AG04450 (cell line): ENCODE measurements at regions not wholly inside any gene's neighbourhood (a gene's known extent, or its start where the extent isn't known, plus 50 kb on each side); places are given as distances from the start of the nearest gene placed in this dataset.

Source experiments
- CTCF ChIA-PET: fragments of 300-600, 350-600 bp; formaldehyde crosslinking; extraction: SDS; loops from one replicate; lab custom pipeline; 2022; ENCODE audit warnings: antibody characterized with exemption, inconsistent platforms; lab: Charles Lee
- POLR2A ChIA-PET: fragments of 350-600 bp; formaldehyde crosslinking; extraction: SDS; loops from one replicate; lab custom pipeline; 2021; ENCODE audit warnings: antibody characterized with exemption, inconsistent platforms; lab: Yijun Ruan, JAX
- DNase-seq: peaks from one replicate; pipeline ENCODE4 v3.0.0-alpha.2; 2011; ENCODE audit warnings: low read depth, low spot score
- H3K27ac ChIP-seq: one replicate; pipeline ENCODE4 v1.5.1; 2012; ENCODE audit warnings: low read depth, low read length, control low read depth
- H3K27me3 ChIP-seq: one replicate; pipeline ENCODE4 v1.6.0; 2012; ENCODE audit warnings: low read length; ENCODE audit not compliant: control insufficient read depth, insufficient read depth
- H3K4me3 ChIP-seq: 2 replicates; pipeline ENCODE4 v1.5.1; 2011; ENCODE audit warnings: mild to moderate bottlenecking, low read depth, low read length, control low read depth
- H3K9me3 ChIP-seq: 2 replicates; pipeline ENCODE4 v1.5.1; 2012; ENCODE audit warnings: low read length; ENCODE audit not compliant: control insufficient read depth, insufficient read depth
- TF ChIP-seq, protein P1 (sequence below): IDR thresholded peaks from 2 replicates; pipeline ENCODE4 v1.5.1; 2011; ENCODE audit warnings: low read depth, low read length, control low read depth, inconsistent platforms

DNA sequence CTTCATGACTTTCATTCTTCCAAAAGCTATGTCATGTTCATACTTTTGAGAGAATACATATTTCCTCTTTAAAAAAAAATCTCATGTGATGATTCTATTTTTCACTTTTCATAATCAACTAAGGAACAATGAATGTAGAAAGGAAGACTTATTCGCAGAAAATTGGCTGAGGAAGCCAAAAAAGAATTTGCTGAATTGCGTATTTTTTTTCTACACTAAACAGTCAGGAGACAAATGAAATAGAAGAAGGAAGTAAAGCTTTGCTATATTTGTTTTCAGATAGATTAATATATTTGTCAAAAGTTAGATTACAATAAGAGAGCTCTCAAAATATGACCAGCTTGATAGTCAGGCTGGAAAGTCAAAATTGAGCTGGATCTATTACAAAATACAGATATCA is 504.2 kb downstream of the ANXA1 start:
- TF ChIP-seq, protein P1, sequence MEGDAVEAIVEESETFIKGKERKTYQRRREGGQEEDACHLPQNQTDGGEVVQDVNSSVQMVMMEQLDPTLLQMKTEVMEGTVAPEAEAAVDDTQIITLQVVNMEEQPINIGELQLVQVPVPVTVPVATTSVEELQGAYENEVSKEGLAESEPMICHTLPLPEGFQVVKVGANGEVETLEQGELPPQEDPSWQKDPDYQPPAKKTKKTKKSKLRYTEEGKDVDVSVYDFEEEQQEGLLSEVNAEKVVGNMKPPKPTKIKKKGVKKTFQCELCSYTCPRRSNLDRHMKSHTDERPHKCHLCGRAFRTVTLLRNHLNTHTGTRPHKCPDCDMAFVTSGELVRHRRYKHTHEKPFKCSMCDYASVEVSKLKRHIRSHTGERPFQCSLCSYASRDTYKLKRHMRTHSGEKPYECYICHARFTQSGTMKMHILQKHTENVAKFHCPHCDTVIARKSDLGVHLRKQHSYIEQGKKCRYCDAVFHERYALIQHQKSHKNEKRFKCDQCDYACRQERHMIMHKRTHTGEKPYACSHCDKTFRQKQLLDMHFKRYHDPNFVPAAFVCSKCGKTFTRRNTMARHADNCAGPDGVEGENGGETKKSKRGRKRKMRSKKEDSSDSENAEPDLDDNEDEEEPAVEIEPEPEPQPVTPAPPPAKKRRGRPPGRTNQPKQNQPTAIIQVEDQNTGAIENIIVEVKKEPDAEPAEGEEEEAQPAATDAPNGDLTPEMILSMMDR: no peak
- ChIA-PET CTCF (no interaction called here), POLR2A (no interaction called here)
- no peak for DNase-seq
- H3K9me3 ChIP-seq: no peaks in the 10 kb centered on the region
- no peaks in the 10 kb centered on the region for H3K27me3 ChIP-seq
- H3K27ac ChIP-seq: no peak overlapping the region
- H3K4me3 ChIP-seq: no peak overlapping the region

DNA sequence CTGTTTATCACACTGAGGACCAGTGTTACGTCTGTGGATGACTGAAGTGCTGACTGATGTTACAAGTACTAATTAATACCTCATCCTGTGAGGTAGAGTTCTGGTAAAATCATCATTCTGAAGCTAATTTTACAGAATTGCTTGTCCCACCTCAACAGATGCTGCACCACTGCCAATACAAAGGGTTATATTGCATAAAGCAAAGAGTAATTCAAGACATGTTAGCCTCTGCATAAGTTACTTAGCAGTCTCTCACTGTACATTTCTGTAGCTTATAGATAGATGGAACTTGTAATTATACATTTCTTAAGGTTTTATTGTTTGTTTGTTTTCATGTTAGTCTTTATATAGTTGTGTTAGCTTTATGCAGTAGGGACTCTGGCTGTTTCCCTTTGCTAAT is 513.6 kb downstream of the ANXA1 start:
- DNase-seq: no peak
- no peak overlapping the region for H3K4me3 ChIP-seq
- H3K9me3 ChIP-seq: peaks cover 14% of the 10 kb centered on the region; the same call in 1 of the 2 replicates
- ChIA-PET POLR2A (no interaction called here), CTCF (no interaction called here)
- H3K27me3 ChIP-seq: no peaks in the 10 kb centered on the region
- H3K27ac ChIP-seq: no peak overlapping the region
- TF ChIP-seq, protein P1: no peak

DNA sequence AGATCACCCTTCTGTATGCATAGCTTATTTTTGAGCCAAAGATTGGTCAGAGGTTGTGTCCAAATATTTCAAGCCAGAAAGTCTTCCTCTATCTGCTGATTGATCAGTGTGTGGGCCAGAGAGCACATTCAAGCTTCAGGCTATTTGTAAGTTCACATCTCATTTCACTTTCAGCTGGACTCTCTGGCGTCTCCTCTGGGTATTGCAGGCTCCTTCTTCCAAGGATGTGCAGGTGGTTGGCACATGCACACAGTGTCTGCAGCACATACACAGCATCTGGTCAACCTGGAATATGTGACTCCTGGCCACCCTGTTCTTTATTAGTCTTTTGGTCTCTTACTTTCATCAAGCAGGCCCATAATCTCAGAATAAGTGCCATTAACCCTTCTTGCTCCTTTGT is 516.1 kb downstream of the ANXA1 start:
- peaks cover 14% of the 10 kb centered on the region; the same call in 1 of the 2 replicates for H3K9me3 ChIP-seq
- no peak overlapping the region for H3K27ac ChIP-seq
- no peaks in the 10 kb centered on the region for H3K27me3 ChIP-seq
- H3K4me3 ChIP-seq: no peak overlapping the region
- CTCF ChIA-PET: no interaction called here
- POLR2A ChIA-PET: no interaction called here
- TF ChIP-seq, protein P1: no peak
- no peak for DNase-seq

DNA sequence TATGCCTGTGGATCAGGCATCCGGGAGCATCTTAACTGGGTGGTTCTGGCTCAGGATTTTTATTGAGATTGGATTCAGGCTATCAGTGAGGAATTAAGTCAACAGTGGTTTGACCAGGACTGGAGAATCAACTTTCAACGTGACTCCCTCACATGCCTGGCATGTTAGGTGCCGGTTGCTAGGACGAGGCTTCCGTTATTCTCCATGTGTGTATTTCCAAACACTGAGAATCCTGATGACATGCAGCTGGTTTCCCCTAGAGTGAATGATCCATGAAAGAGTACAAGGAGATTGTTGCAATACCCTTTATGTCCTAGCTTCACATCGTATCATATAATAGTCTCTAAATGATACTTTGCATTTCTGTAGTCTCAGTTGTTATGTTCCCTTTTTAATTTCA is 529.2 kb downstream of the ANXA1 start:
- POLR2A ChIA-PET: no interaction called here
- no peak for DNase-seq
- Histone ChIP-seq H3K27ac (no peak overlapping the region), H3K4me3 (no peak overlapping the region), H3K9me3 (peaks cover 12% of the 10 kb centered on the region), H3K27me3 (no peaks in the 10 kb centered on the region)
- TF ChIP-seq, protein P1: no peak
- CTCF ChIA-PET: no interaction called here

DNA sequence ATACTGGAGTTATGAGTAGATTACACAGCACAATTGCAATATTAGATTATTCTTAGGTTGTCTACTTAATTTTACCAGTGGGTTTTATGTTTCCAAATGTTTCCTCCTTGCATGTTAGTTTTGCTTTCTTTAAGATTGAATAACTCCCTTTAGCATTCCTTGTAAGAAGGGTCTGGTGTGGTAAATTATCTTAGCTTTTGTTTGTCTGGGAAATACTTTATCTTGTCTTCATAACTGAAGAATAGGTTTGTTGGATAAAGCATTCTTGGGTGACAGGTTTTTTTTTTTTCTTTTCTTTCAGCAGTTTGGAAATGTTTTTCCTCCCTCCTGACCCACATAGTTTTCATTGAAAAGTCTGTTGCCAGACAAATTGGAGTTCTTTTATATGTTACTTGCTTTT is 531.1 kb downstream of the ANXA1 start:
- Histone ChIP-seq H3K9me3 (peaks cover 10% of the 10 kb centered on the region; the same call in 1 of the 2 replicates), H3K27me3 (no peaks in the 10 kb centered on the region), H3K27ac (no peak overlapping the region), H3K4me3 (no peak overlapping the region)
- TF ChIP-seq, protein P1: no peak
- CTCF ChIA-PET: no interaction called here
- POLR2A ChIA-PET: no interaction called here
- DNase-seq: no peak
